Calu3 (cell line): ENCODE measurements at regions not wholly inside any gene's neighbourhood (a gene's known extent, or its start where the extent isn't known, plus 50 kb on each side); places are given as distances from the start of the nearest gene placed in this dataset.
"Not testable (repeated sequence)": the region's sequence is repeated elsewhere in the genome, so short reads cannot be mapped to it uniquely, and the experiment has no call there.

ENCODE experiments used
- BruUV-seq: library from RNA; stranded (reverse); fragments of 400-500 nt; replicated peaks from 2 replicates; lab custom pipeline; 2021; lab: Mats Ljungman, UMichigan
- CTCF ChIA-PET: fragments of 300-600 bp; sonication (Branson Sonifier 250); formaldehyde crosslinking; loops from one replicate; lab custom pipeline; 2022; ENCODE audit warnings: antibody characterized with exemption; lab: Charles Lee
- DNase-seq: peaks from one replicate; pipeline ENCODE4 v3.0.0; 2022
- H3K27ac Mint-ChIP-seq: one replicate; pipeline ENCODE4 v1.8.0; 2022; ENCODE audit warnings: mixed read lengths; ENCODE audit not compliant: unreplicated experiment
- H3K27me3 Mint-ChIP-seq: one replicate; pipeline ENCODE4 v1.8.0; 2022; ENCODE audit warnings: mixed read lengths; ENCODE audit not compliant: unreplicated experiment
- H3K36me3 Mint-ChIP-seq: one replicate; pipeline ENCODE4 v1.8.0; 2022; ENCODE audit warnings: mild to moderate bottlenecking, moderate library complexity, mixed read lengths; ENCODE audit not compliant: insufficient read depth, unreplicated experiment
- H3K4me1 Mint-ChIP-seq: one replicate; pipeline ENCODE4 v1.8.0; 2022; ENCODE audit warnings: mild to moderate bottlenecking, low read depth, mixed read lengths; ENCODE audit not compliant: unreplicated experiment
- H3K4me3 Mint-ChIP-seq: one replicate; pipeline ENCODE4 v1.8.0; 2022; ENCODE audit warnings: mild to moderate bottlenecking, low read depth, moderate library complexity, mixed read lengths; ENCODE audit not compliant: unreplicated experiment
- H3K9me3 Mint-ChIP-seq: one replicate; pipeline ENCODE4 v1.8.0; 2022; ENCODE audit warnings: low read depth, mixed read lengths; ENCODE audit not compliant: unreplicated experiment
- intact Hi-C: fragments of 100-400 bp; cut with micrococcal nuclease; formaldehyde crosslinking; loops from one replicate; pipeline ENCODE4 v1.10.0; 2022; ENCODE audit not compliant: unreplicated experiment
- TF ChIP-seq, protein P1 (sequence below): fragments of 200-600 bp; IDR thresholded peaks from one replicate; pipeline ENCODE4 v1.8.0; 2022; ENCODE audit warnings: antibody characterized with exemption; ENCODE audit not compliant: unreplicated experiment

DNA sequence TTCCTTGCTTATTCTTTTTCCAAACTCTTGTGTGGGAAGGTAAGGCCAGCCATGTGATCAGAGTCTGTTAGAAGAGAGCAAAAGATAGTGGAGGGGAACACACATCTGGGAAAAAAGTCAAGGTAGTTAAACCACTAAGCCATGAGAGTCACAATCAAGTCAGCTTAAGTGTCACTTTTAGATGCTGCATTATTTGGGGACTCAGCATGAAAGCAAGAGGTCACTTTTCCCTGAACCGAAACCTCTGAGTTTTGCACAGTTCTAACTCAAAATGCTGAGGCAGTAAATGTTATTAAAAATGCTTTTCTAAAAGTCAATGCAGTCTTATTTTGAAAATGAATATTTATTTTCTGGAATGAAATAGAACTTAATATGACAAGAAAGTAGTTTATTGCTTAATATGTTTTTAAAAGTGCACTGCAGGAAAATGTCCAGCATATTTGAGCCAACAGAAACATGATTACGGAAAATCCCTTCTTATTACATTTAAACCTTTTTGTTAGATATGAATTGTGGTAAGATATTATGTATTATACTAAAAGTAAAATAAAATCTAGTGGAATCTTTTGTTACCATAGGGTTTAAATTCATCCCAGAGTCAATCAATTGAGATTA is 69.3 kb downstream of the RBM11 start:
- intact Hi-C loops, result no loop called here
- BruUV-seq, result no TSS peak
- no peaks in the 10 kb centered on the region for H3K9me3 Mint-ChIP-seq
- no peaks in the 10 kb centered on the region for H3K27me3 Mint-ChIP-seq
- TF ChIP-seq, protein P1, sequence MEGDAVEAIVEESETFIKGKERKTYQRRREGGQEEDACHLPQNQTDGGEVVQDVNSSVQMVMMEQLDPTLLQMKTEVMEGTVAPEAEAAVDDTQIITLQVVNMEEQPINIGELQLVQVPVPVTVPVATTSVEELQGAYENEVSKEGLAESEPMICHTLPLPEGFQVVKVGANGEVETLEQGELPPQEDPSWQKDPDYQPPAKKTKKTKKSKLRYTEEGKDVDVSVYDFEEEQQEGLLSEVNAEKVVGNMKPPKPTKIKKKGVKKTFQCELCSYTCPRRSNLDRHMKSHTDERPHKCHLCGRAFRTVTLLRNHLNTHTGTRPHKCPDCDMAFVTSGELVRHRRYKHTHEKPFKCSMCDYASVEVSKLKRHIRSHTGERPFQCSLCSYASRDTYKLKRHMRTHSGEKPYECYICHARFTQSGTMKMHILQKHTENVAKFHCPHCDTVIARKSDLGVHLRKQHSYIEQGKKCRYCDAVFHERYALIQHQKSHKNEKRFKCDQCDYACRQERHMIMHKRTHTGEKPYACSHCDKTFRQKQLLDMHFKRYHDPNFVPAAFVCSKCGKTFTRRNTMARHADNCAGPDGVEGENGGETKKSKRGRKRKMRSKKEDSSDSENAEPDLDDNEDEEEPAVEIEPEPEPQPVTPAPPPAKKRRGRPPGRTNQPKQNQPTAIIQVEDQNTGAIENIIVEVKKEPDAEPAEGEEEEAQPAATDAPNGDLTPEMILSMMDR, result no peak
- H3K36me3 Mint-ChIP-seq, result no peaks in the 10 kb centered on the region
- no peak overlapping the region for H3K27ac Mint-ChIP-seq
- no peak overlapping the region for H3K4me3 Mint-ChIP-seq
- no peaks in the 10 kb centered on the region for H3K4me1 Mint-ChIP-seq
- no peak for DNase-seq
- CTCF ChIA-PET, result no interaction called here

- Mint-ChIP-seq H3K4me1 (no peaks in the 10 kb centered on the region), H3K9me3 (no peaks in the 10 kb centered on the region), H3K36me3 (no peaks in the 10 kb centered on the region), H3K27ac (no peak overlapping the region), H3K27me3 (no peaks in the 10 kb centered on the region), H3K4me3 (no peak overlapping the region)
- no peak for DNase-seq
- CTCF ChIA-PET, result no interaction called here
- intact Hi-C loops, result no loop called here
- TF ChIP-seq, protein P1, result no peak
- BruUV-seq, result no TSS peak
Measured at GRCh38 chr21:14284481-14284880, 68.5 kb downstream of the RBM11 start.

DNA sequence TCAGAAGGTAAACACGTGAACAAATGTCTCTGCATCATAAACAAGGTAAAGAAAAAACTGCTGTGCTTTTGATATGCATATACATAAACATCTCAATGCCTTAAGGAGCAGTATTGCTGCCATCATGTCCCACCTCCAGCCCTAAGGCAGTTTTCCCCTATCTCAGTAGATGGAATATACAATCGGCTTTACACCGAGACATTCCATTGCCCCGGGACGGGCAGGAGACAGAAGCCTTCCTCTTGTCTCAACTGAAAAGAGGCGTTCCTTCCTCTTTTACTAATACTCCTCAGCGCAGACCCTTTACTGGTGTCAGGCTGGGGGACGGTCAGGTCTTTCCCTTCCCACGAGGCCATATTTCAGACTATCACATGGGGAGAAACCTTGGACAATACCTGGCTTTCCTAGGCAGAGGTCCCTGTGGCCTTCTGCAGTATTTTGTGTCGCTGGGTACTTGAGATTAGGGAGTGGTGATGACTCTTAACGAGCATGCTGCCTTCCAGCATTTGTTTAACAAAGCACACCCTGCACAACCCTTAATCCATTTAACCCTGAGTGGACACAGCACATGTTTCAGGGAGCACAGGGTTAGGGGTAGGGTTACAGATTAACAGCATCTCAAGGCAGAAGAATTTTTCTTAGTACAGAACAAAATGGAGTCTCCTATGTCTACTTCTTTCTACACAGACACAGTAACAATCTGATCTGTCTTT is 65.4 kb downstream of the RBM11 start:
- H3K9me3 Mint-ChIP-seq, BruUV-seq, H3K4me1 Mint-ChIP-seq, intact Hi-C loops, H3K27ac Mint-ChIP-seq, DNase-seq, H3K27me3 Mint-ChIP-seq, H3K36me3 Mint-ChIP-seq, CTCF ChIA-PET: not testable (repeated sequence)
- H3K4me3 Mint-ChIP-seq, result peak overlapping the region; percentile 68
